Activated CD4-positive, alpha-beta memory T cell treated with anti-CD3 and anti-CD28 coated beads for 36 hours (primary cell): ENCODE measurements at regions not wholly inside any gene's neighbourhood (a gene's known extent, or its start where the extent isn't known, plus 50 kb on each side); places are given as distances from the start of the nearest gene placed in this dataset.

Experiments used
- CTCF ChIA-PET: fragments of 350-600 bp; sonication (Branson Sonifier 250); formaldehyde crosslinking; loops from one replicate; lab custom pipeline; 2021; ENCODE audit warnings: antibody characterized with exemption, inconsistent platforms; lab: Charles Lee
- POLR2A ChIA-PET: fragments of 350-600 bp; sonication (Branson Sonifier 250); formaldehyde crosslinking; loops from one replicate; lab custom pipeline; 2021; ENCODE audit warnings: antibody characterized with exemption; lab: Charles Lee
- DNase-seq: peaks from one replicate; pipeline ENCODE4 v3.0.0-alpha.2; 2020
- H3K27ac Mint-ChIP-seq: one replicate; pipeline ENCODE4 v1.8.0; 2021; ENCODE audit warnings: mixed read lengths
- H3K27me3 Mint-ChIP-seq: one replicate; pipeline ENCODE4 v1.8.0; 2021; ENCODE audit warnings: mixed read lengths
- H3K36me3 Mint-ChIP-seq: one replicate; pipeline ENCODE4 v1.8.0; 2021; ENCODE audit warnings: mixed read lengths
- H3K4me1 Mint-ChIP-seq: one replicate; pipeline ENCODE4 v1.8.0; 2021; ENCODE audit warnings: low read depth, mixed read lengths
- H3K4me3 Mint-ChIP-seq: one replicate; pipeline ENCODE4 v1.8.0; 2021; ENCODE audit warnings: mild to moderate bottlenecking, mixed read lengths
- H3K9me3 Mint-ChIP-seq: one replicate; pipeline ENCODE4 v1.8.0; 2021; ENCODE audit warnings: mixed read lengths
- intact Hi-C: fragments of 100-400 bp; cut with micrococcal nuclease; formaldehyde crosslinking; loops from one replicate; pipeline ENCODE4 v1.15.1; 2023

GRCh38 chr6:14573703-14574290, 456.2 kb downstream of the CD83 start:
- H3K4me1 Mint-ChIP-seq = no peaks in the 10 kb centered on the region
- no peaks in the 10 kb centered on the region for H3K9me3 Mint-ChIP-seq
- no peak for DNase-seq

GRCh38 chr6:14575961-14576360, 458.4 kb downstream of the CD83 start:
- H3K4me3 Mint-ChIP-seq = no peak overlapping the region
- no peaks in the 10 kb centered on the region for H3K4me1 Mint-ChIP-seq
- no peak for DNase-seq
- H3K27me3 Mint-ChIP-seq = peaks cover 2% of the 10 kb centered on the region
- intact Hi-C loops = no loop called here
- ChIA-PET POLR2A (no interaction called here), CTCF (no interaction called here)
- no peaks in the 10 kb centered on the region for H3K9me3 Mint-ChIP-seq
- peaks cover 4% of the 10 kb centered on the region for H3K36me3 Mint-ChIP-seq
- no peak overlapping the region for H3K27ac Mint-ChIP-seq

More at GRCh38 chr6:14573703-14574290, 456.2 kb downstream of the CD83 start:
- CTCF ChIA-PET = no interaction called here
- peaks cover 4% of the 10 kb centered on the region for H3K36me3 Mint-ChIP-seq
- intact Hi-C loops = no loop called here
- POLR2A ChIA-PET = no interaction called here
- no peak overlapping the region for H3K27ac Mint-ChIP-seq
- no peak overlapping the region for H3K4me3 Mint-ChIP-seq
- H3K27me3 Mint-ChIP-seq = peaks cover 2% of the 10 kb centered on the region

DNA sequence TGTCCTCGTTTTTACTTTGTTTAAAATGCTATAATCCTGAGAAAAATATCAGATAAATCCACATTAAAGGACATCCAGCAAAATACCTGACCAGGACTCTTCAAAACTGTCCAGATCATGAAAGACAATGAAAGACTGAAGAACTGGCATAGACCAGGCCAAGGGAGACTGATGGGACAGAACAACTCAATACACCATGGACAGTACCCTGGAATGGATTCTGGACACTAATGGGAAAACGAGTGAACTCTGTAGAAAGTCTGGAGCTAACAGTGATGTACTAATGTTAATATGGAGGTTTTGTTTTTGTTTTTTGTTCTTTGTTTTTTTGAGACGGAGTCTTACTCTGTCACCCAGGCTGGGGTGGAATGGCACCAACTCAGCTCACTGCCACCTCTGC, 461.4 kb downstream of the CD83 start:
- H3K36me3 Mint-ChIP-seq = peaks cover 2% of the 10 kb centered on the region
- no peak overlapping the region for H3K4me3 Mint-ChIP-seq
- H3K27ac Mint-ChIP-seq = no peak overlapping the region
- intact Hi-C loops = no loop called here
- no peaks in the 10 kb centered on the region for H3K4me1 Mint-ChIP-seq
- no peak for DNase-seq
- no peaks in the 10 kb centered on the region for H3K27me3 Mint-ChIP-seq
- H3K9me3 Mint-ChIP-seq = no peaks in the 10 kb centered on the region
- ChIA-PET CTCF (no interaction called here), POLR2A (no interaction called here)

DNA sequence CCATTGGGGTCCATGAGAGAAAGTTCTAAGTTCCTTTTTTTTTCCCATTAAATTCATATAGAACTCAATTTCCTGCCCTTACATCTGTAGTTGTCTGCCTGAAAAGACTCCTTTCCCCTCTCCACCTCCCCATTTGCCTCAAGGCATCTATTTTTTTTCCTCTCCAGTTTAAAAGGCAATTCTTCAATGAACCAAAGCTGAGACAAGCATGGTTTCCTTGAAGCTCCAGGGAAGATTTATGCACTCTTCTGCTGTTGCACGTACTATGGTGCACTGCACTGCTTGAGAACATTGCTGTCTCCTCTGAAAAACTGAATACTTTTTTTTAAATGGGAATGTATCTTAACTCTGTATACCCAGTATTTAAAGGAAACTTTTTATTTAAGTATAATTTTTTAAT, 465.2 kb downstream of the CD83 start:
- Mint-ChIP-seq H3K27me3 (no peaks in the 10 kb centered on the region), H3K4me3 (no peak overlapping the region), H3K27ac (no peak overlapping the region), H3K9me3 (no peaks in the 10 kb centered on the region), H3K4me1 (no peaks in the 10 kb centered on the region), H3K36me3 (no peaks in the 10 kb centered on the region)
- ChIA-PET POLR2A (no interaction called here), CTCF (no interaction called here)
- DNase-seq = no peak
- intact Hi-C loops = no loop called here

DNA sequence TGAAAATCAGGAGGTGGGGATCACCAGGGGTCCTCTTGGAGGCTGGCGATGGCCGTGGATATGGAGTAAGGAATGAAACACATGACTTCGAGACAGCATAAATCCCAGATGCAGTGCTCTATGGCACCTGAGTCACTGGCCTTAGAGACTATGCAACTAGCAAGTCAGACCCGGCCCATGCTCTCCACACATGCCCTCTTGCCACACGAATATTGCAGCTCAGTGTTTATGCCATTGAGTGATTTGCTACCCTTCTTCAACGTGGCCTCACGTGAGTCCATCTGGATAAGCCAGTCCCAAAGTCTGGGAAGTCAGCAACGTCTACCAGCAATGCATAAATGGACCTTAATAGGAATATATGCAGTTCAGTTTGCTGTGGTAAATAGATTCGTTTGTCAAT, 466.3 kb downstream of the CD83 start:
- H3K4me3 Mint-ChIP-seq = no peak overlapping the region
- no peaks in the 10 kb centered on the region for H3K27me3 Mint-ChIP-seq
- intact Hi-C loops = no loop called here
- H3K27ac Mint-ChIP-seq = no peak overlapping the region
- H3K9me3 Mint-ChIP-seq = no peaks in the 10 kb centered on the region
- CTCF ChIA-PET = no interaction called here
- H3K4me1 Mint-ChIP-seq = no peaks in the 10 kb centered on the region
- DNase-seq = no peak
- POLR2A ChIA-PET = no interaction called here
- H3K36me3 Mint-ChIP-seq = no peaks in the 10 kb centered on the region

GRCh38 chr6:14584450-14584849, 466.9 kb downstream of the CD83 start:
- no peak for DNase-seq
- Mint-ChIP-seq H3K27me3 (no peaks in the 10 kb centered on the region), H3K36me3 (no peaks in the 10 kb centered on the region), H3K27ac (no peak overlapping the region), H3K4me1 (no peaks in the 10 kb centered on the region), H3K9me3 (no peaks in the 10 kb centered on the region), H3K4me3 (no peak overlapping the region)
- ChIA-PET CTCF (no interaction called here), POLR2A (no interaction called here)
- intact Hi-C loops = no loop called here

- intact Hi-C loops = no loop called here
- no peak for DNase-seq
- Mint-ChIP-seq H3K4me3 (no peak overlapping the region), H3K27ac (no peak overlapping the region), H3K27me3 (no peaks in the 10 kb centered on the region), H3K9me3 (no peaks in the 10 kb centered on the region), H3K4me1 (no peaks in the 10 kb centered on the region), H3K36me3 (no peaks in the 10 kb centered on the region)
- ChIA-PET POLR2A (no interaction called here), CTCF (no interaction called here)
Observed at GRCh38 chr6:14585689-14586088, 468.1 kb downstream of the CD83 start.

DNA sequence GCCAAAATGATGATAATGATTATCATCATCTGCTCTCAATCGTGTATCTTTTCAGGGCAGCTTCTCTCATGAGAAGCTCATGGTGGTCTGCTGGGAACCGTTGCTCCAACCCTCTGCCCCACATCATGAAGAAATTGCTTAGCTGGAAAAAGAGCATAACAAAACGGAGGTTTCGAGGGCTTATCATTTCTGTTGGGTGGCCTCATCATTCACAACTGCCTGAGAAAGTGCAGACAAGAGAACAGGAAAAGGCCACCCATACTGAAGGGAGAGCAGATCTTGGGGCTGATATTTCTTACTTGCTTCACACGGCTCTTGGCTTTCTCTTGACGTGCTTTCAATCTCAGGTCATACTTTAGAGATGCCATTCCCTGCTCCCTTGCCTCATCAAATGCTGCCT, 471.6 kb downstream of the CD83 start:
- POLR2A ChIA-PET = no interaction called here
- H3K4me1 Mint-ChIP-seq = no peaks in the 10 kb centered on the region
- H3K36me3 Mint-ChIP-seq = no peaks in the 10 kb centered on the region
- CTCF ChIA-PET = interaction anchor here (0.6 kb wide), 1 partner anchor 490 kb away, joined by 3 read pairs; no protein-coding TSS in a partner anchor
- intact Hi-C loops = no loop called here
- H3K27me3 Mint-ChIP-seq = no peaks in the 10 kb centered on the region
- no peaks in the 10 kb centered on the region for H3K9me3 Mint-ChIP-seq
- no peak overlapping the region for H3K27ac Mint-ChIP-seq
- H3K4me3 Mint-ChIP-seq = no peak overlapping the region
- no peak for DNase-seq

- CTCF ChIA-PET = no interaction called here
Observed at GRCh38 chr6:14590586-14590985, 473.0 kb downstream of the CD83 start.

GRCh38 chr6:14591998-14592397, 474.4 kb downstream of the CD83 start:
- H3K4me1 Mint-ChIP-seq = peaks cover 5% of the 10 kb centered on the region
- CTCF ChIA-PET = no interaction called here
- intact Hi-C loops = no loop called here

More at GRCh38 chr6:14590586-14590985, 473.0 kb downstream of the CD83 start:
- intact Hi-C loops = no loop called here
- Mint-ChIP-seq H3K9me3 (no peaks in the 10 kb centered on the region), H3K4me1 (no peaks in the 10 kb centered on the region), H3K27ac (no peak overlapping the region), H3K4me3 (no peak overlapping the region), H3K27me3 (no peaks in the 10 kb centered on the region), H3K36me3 (no peaks in the 10 kb centered on the region)
- POLR2A ChIA-PET = no interaction called here
- no peak for DNase-seq

GRCh38 chr6:14593286-14593685, 475.7 kb downstream of the CD83 start:
- CTCF ChIA-PET = no interaction called here
- Mint-ChIP-seq H3K36me3 (no peaks in the 10 kb centered on the region), H3K27me3 (no peaks in the 10 kb centered on the region), H3K4me3 (no peak overlapping the region), H3K27ac (no peak overlapping the region), H3K4me1 (peaks cover 5% of the 10 kb centered on the region), H3K9me3 (no peaks in the 10 kb centered on the region)
- POLR2A ChIA-PET = no interaction called here
- DNase-seq = no peak
- intact Hi-C loops = no loop called here

More at GRCh38 chr6:14591998-14592397, 474.4 kb downstream of the CD83 start:
- Mint-ChIP-seq H3K27ac (no peak overlapping the region), H3K36me3 (no peaks in the 10 kb centered on the region), H3K9me3 (no peaks in the 10 kb centered on the region), H3K27me3 (no peaks in the 10 kb centered on the region), H3K4me3 (no peak overlapping the region)
- POLR2A ChIA-PET = no interaction called here
- DNase-seq = no peak

GRCh38 chr6:14595751-14596150, 478.2 kb downstream of the CD83 start:
- intact Hi-C loops = no loop called here
- DNase-seq = no peak
- Mint-ChIP-seq H3K4me3 (no peak overlapping the region), H3K27ac (no peak overlapping the region), H3K9me3 (no peaks in the 10 kb centered on the region), H3K4me1 (peaks cover 13% of the 10 kb centered on the region), H3K27me3 (no peaks in the 10 kb centered on the region), H3K36me3 (no peaks in the 10 kb centered on the region)
- ChIA-PET POLR2A (no interaction called here), CTCF (no interaction called here)

DNA sequence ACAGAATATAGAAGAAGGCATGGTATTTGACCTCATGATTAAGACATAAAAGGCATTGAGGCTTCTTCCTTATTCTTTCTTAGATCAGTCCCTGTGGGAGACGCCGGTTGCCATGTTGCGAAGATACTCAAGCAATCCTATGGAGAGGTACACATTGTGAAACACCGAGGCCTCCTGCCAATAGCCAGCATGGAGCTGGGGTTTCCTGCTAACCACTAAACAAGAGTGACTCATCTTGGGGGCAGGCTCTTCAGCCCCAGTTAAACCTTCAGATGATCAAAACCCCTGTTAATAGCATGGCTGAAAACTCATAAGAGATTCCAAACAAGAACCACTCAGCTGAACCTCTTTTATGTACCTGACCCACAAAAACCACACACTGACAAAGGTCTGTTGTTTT, 478.8 kb downstream of the CD83 start:
- CTCF ChIA-PET = no interaction called here
- Mint-ChIP-seq H3K4me3 (no peak overlapping the region), H3K9me3 (no peaks in the 10 kb centered on the region), H3K27ac (no peak overlapping the region), H3K27me3 (no peaks in the 10 kb centered on the region), H3K4me1 (peaks cover 13% of the 10 kb centered on the region), H3K36me3 (no peaks in the 10 kb centered on the region)
- intact Hi-C loops = no loop called here
- peak; percentile 44 for DNase-seq
- POLR2A ChIA-PET = no interaction called here
